ENCODE measurements at regions not wholly inside any gene's neighbourhood (a gene's known extent, or its start where the extent isn't known, plus 50 kb on each side); places are given as distances from the start of the nearest gene placed in this dataset.
"Not testable (repeated sequence)": the region's sequence is repeated elsewhere in the genome, so short reads cannot be mapped to it uniquely, and the experiment has no call there.

GRCh38 chr13:89215319-89215718 lies 1544.1 kb downstream of the SLITRK5 start:
- not testable (repeated sequence) for DNase-seq (ENCODE audit: low spot score)

DNA sequence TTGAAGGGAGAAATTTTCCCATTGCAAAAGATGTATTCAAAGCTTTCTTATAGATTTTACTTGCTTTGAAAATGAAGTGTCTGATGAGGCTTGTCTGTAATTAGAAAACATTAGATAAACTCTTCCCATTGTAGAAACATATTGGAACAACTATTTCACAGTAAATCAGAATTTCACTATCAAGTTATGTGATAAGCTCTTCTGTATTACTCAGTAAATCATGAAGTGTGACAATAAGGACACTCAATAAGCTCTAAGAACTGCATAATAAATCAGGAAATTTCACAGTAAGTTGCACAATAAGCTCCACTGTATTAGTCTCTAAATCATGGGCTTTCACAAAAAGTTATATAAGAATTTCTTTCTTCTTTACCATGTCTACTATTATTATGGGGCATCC lies 1546.6 kb downstream of the SLITRK5 start:
- DNase-seq (ENCODE audit: low spot score), result no peak

- DNase-seq (ENCODE audit: low spot score), result no peak
Observed at GRCh38 chr13:89221557-89222158, 1550.5 kb downstream of the SLITRK5 start.

DNA sequence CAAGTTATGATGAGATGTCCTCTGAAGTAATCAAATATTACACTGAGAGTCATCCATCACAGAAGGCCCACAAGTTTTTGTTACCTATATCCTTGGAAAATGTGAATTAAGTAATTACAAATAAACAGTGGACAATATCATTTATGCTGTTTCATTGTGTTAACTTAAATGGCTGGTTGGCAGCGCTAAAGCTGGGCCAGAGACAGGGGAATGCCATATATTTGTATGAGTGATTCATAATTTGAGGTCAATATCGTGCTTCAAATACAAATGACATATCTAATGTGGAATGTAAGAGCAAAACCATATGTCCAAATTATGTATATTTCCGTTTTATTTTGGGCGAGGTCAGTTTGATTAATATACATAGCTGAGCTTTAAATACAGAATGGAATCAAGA lies 1556.2 kb downstream of the SLITRK5 start:
- no peak for DNase-seq (ENCODE audit: low spot score)

DNA sequence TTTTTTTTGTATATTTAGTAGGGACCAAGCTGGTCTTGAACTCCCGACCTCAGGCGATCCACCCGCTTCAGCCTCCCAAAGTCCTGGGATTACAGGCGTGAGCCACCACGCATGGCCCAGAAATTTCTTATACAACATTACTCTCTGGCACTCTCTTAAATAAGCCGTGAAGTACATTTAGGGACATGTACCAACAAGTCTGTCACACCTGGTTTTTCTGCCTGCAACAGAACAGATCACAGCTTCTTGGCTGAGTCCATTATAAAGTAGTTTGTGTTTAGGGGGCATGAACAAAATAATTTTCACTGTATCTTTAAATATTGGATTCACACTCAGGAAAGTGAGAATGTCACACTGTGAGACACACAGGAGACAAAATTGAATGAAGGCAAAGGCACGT lies 1567.3 kb downstream of the SLITRK5 start:
- DNase-seq (ENCODE audit: low spot score), result no peak

DNA sequence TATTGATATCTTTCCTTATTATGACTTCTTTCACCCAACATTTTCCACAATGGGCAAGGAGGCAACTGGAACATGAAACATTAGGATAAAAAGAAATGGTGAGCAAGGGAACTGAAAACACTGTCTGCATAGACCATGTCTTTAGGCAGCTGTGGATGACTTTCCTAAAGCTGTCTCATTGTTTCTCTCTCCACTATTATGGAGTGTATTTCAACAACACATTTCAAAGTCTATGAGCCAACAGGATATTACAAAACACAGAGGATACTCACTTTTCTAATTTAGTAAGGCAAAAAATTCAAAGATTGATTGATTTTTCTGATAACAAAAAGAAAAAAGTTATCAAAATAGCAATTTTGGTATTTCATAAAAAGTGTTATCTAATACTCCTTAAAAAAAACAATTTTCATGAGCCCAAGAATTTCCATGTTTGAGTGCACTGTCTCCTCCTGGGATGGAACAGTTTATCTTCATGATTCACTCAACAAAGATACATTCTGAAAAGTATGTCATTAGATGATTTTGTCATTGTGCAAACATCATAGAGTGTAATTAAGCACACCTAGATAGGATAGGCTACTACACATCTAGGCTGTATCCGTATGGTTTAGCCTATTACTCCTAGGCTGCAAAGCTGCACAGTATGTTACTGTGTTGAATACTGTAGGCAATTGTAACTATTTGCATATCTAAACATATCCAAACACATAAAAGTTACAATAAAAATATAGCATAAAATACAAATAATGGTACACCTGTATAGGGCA lies 1568.4 kb downstream of the SLITRK5 start:
- no peak for DNase-seq (ENCODE audit: low spot score)

DNA sequence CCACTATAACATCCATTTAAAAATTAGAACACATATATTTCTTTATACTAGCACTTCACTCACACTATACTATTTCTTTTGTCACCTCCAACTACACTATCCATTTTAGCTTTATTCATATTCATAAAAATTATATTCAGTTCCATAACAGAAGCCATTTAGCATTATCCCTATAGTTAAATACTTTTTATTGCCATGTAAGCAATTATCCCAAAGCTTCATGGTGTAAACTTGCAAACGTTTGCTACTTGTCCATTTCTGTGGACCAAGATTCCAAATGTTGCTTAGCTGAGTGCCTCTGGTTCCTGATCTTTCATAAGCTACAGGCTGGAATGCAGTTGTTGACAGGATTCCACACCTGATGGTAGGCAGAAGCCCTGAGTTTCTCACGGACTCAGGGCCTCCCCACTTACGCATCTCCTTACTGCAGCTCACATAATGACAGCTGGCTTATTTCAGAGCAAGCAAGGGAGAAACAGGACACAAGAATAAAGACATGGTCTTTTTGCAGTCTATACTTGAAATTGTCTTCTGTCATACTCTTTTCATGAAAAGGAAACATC lies 1584.8 kb downstream of the SLITRK5 start:
- DNase-seq (ENCODE audit: low spot score), result no peak

DNA sequence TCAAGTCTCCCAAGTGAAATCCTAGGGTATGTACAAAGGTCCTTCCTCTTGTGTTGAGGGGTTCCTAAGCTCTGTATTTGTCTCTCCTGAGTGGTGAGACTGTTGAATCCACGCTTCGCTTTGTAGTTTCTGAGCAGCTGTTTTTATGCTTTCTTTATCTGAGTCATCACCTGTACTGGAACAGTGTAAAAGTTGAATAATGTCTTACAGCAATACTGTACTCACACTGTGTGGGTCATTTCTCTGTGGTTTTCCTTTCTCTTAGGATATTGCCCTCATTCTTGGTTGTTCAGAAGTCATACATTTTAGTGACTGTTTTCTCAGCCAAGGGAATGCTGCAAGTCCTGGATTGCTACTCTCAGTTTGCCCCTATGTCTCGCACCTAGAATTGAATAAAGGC lies 1596.6 kb downstream of the SLITRK5 start:
- DNase-seq (ENCODE audit: low spot score), result no peak

GRCh38 chr13:89269737-89270136 lies 1598.6 kb downstream of the SLITRK5 start:
- no peak for DNase-seq (ENCODE audit: low spot score)

DNA sequence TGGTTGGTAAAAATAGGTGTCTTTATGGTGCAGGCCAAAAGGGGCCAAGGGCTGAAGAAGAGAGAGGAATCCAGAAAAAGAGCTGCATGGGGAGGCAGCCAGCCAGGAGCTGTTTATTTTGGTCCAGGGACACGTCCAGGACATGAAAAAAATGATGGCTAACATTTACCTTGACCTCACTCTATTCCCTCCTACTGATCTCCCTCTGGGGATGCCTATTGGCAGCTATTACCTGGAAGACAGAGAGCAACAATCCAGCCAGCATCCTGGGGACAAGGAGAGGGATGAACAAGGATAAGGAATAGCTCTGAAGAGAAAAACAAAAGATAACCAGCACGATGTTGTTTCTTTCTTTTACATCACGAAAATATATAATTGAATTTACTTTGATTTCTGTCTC lies 1599.6 kb downstream of the SLITRK5 start:
- DNase-seq (ENCODE audit: low spot score), result no peak

GRCh38 chr13:89279374-89279773 lies 1608.2 kb downstream of the SLITRK5 start:
- no peak for DNase-seq (ENCODE audit: low spot score)

DNA sequence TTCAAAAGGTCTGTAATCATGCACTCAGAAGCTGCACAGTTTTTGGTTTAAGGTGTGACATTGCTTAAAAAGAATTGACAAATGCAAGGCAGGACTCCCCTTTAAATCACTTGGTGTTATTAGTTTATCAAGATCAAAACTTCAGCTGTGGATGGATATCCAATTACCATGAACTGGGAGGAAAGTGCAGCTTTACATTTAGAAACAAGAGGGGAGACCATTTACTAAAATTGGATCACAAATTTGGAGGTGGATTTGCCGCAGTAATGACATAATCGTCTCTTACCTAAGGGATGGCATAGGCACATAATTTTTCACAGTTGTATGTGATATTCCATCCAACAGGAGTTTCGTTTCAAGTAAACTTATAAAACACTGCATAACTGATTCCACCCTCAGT lies 1610.2 kb downstream of the SLITRK5 start:
- no peak for DNase-seq (ENCODE audit: low spot score)

GRCh38 chr13:89282241-89282640 lies 1611.1 kb downstream of the SLITRK5 start:
- DNase-seq (ENCODE audit: low spot score), result no peak

DNA sequence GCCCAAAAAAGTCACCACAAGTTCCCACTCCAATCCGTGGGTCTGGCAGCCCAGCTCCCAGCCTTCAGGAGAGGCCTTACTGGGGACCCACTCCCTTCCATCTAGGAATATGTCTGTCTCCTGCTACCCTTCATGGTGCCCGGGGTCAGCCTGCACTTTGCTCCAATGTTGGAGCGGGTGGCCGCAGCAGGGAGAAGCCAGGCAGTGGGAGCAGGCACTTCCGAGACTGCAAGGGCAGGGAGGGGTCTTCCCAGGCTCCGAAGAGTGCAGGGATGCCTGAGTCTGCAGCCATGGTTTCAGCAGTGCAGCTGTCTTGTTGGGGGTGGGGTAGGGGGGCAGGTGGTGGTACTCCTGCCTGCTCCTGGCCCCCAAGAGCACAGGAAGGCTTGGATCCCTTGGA lies 1616.2 kb downstream of the SLITRK5 start:
- no peak for DNase-seq (ENCODE audit: low spot score)

DNA sequence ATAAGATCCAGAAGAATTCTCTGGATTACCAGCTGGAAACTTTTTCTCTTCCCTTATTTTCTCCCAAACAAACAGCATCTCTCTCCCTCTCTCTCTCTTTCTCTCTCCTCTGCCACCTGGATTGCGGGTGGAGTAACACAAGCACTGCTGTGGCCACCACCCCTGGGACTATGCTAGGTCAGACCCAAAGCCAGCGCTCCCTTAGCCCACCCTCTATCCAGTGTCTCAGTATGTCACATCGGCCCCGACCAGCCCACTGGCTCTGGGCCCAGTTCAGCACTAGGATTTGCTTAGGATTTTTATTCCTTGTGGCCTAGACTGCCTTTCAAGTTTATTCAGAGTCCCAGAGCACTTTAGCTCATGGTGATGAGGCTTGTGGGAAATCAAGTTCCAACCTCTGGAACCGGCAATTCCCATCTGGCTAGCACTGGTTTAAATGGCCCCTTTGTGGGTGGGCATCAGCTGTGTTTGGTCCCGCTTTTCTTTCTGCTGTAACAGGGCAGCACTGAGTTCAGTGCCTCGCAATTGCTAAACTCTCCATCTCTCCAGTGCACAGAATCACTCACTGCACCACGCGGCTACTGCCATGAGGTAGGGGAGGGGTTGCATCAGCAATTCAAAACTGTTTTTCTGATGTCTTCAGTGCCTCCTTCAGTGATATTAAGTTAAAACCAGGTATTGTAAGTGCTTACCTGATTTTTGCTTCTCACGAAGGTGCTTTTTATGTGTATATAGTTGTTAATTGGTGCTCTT lies 1623.1 kb downstream of the SLITRK5 start:
- DNase-seq (ENCODE audit: low spot score), result no peak

DNA sequence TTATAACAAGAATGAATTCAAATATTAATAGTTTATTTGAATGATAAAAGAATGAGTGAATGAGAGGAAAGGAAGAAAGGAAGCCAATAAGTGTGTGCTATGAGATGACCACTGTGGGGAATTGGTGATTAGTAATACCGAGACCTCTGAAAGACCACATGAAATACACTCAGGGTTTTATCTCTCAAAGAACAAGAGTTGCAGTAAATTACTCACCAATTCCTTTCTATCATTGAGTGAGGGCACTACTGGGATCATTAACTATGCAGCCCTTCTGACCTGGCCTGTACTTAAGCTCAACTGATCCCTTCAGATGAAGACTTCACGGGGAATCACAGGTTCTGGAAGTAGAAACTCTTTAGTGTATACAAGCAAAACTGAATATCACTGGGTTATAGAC lies 1636.1 kb downstream of the SLITRK5 start:
- DNase-seq (ENCODE audit: low spot score), result no peak

- no peak for DNase-seq (ENCODE audit: low spot score)
Observed at GRCh38 chr13:89310943-89311672, 1639.9 kb downstream of the SLITRK5 start.

GRCh38 chr13:89315287-89315686 lies 1644.1 kb downstream of the SLITRK5 start:
- DNase-seq (ENCODE audit: low spot score), result no peak

- no peak for DNase-seq (ENCODE audit: low spot score)
Observed at GRCh38 chr13:89322466-89322865, 1651.3 kb downstream of the SLITRK5 start.

DNA sequence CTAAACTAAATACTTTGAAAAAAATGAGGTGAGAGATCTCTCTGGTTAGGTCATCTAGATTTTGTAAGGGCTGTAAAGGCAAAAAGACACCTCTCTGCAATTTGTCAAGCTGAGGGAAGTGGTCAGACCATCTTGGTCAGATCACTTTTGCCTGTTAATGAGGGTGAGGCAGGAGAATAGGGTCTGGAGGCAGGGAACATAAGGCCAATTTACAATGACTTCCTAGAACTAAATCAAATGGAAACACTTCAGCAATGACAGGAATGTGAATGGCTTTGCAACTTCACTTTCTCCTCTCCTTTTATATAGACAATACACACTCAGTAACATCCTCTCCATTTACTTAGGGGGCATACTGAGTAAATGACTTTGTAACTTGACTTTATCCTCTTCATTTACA lies 1653.4 kb downstream of the SLITRK5 start:
- DNase-seq (ENCODE audit: low spot score), result no peak

- DNase-seq (ENCODE audit: low spot score), result no peak
Observed at GRCh38 chr13:89343165-89343564, 1672.0 kb downstream of the SLITRK5 start.

DNA sequence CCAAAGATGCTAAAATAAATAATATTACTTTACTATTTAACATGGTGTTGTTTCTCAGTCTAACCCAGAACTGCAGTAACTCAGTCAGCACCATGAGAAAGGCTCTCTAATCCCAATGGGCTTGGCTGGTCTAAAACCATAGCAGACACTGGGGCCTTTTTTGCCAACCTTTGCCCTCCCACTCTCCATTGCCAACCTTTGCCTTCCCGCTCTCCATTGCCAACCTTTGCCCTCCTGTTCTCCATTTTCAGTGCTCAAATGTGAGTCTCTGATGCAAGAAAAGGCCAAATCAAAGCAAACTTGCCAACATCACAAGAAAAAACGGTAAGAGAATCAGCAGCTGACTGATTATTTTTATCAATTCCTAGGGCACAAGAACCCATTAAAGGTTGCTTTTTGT lies 1681.2 kb downstream of the SLITRK5 start:
- no peak for DNase-seq (ENCODE audit: low spot score)
